GM19324 (cell line): ENCODE measurements at regions not wholly inside any gene's neighbourhood (a gene's known extent, or its start where the extent isn't known, plus 50 kb on each side); places are given as distances from the start of the nearest gene placed in this dataset.
A peak's percentile ranks its signal among the peaks of the same experiment; 100 is the strongest.

ENCODE experiments used
- ATAC-seq: cut with Tn5 transposase; IDR thresholded peaks from one replicate; pipeline ENCODE4 v1.9.1; 2021; ENCODE audit warnings: mild to moderate bottlenecking, moderate library complexity; ENCODE audit not compliant: unreplicated experiment, low FRiP score

DNA sequence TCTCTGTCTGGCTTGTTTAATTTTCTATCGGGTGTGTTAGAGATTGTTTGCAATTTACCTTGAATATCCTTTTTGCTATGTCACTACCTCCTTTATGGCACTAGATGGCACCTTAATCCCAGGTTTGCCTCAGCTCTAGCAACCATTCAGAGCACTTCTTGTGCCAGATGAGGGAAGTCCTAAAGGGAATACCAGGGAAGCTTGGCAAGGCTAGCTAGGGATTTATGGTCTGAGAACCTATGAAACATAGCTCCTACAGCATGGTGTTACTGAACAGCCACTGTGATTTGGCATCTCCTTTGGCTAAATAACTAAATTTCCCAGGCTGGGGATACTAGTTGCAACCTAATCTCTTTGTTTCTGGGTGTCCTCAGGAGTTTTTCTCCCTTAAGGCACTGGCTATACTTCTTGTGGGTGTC is 69.0 kb upstream of the VOPP1 start:
- peak; percentile 89 for ATAC-seq

- no peak for ATAC-seq
These were observed 67.3 kb upstream of the VOPP1 start for GRCh38 chr7:55639640-55640039.

- no peak for ATAC-seq
These were observed 56.9 kb upstream of the VOPP1 start for GRCh38 chr7:55629051-55629677.

- no peak for ATAC-seq
These were observed 52.5 kb upstream of the VOPP1 start for GRCh38 chr7:55624813-55625212.

DNA sequence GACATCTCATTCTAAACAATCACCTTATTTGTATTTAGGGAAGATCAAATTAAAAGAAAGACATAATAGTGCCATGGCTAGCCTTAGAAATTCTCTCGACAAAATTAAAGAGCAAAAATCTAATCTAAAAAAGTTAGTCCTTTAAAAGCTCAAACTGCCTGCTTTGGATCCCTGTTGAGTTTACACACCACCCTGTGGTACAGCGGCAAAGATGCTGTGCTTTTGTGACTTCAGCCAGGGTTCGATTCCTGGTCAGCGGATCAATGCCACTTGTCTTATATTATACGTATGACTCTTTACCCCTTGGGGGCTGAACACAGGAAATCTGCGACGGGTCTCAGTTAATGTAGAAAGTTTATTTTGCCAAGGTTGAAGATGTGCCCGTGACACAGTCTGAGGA is 51.3 kb upstream of the VOPP1 start:
- ATAC-seq = no peak

DNA sequence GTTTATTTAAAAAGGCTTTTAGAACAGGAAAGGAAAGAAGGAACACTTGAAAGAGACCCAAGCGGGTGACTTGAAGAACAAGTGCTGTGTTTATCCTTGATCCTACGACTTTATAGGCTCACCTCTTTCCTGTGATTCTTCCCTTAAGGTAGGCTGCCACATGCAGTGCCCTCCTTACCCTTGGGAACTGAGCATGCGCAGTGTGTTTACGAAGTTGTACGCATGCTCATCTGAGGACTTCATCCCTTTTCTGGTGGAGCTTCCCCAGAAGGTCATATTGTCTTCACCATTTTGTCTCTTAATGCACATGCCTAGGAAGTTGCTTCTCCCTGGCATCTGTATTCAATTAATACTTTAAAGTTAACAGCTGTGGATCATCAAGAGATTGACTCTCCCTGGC is 49.9 kb upstream of the VOPP1 start:
- no peak for ATAC-seq
